Left renal cortex interstitium (tissue), 4 donors: ENCODE measurements at regions not wholly inside any gene's neighbourhood (a gene's known extent, or its start where the extent isn't known, plus 50 kb on each side); places are given as distances from the start of the nearest gene placed in this dataset.

ENCODE experiments used
- DNase-seq, 4 donors: peaks; one replicate each; pipeline ENCODE4 v3.0.0-alpha.2; 2013; ENCODE audit warnings: low read depth in 4 of 4, low spot score in 2 of 4, missing footprints in 1 of 4

- no peak for DNase-seq
Observed at GRCh38 chr14:50036637-50037036, 79.7 kb downstream of the VCPKMT start.

- no peak for DNase-seq
Observed at GRCh38 chr14:50037240-50037639, 79.1 kb downstream of the VCPKMT start.

- DNase-seq: no peak
Observed at GRCh38 chr14:50037852-50038251, 78.5 kb downstream of the VCPKMT start.

GRCh38 chr14:50038398-50039119, 77.8 kb downstream of the VCPKMT start:
- DNase-seq: no peak

GRCh38 chr14:50039120-50039517, 77.3 kb downstream of the VCPKMT start:
- no peak for DNase-seq

GRCh38 chr14:50039734-50040400, 76.5 kb downstream of the VCPKMT start:
- no peak for DNase-seq

- DNase-seq: no peak
Observed at GRCh38 chr14:50040401-50040775, 76.0 kb downstream of the VCPKMT start.

- no peak for DNase-seq
Observed at GRCh38 chr14:50040895-50041465, 75.4 kb downstream of the VCPKMT start.

- DNase-seq: no peak
Observed at GRCh38 chr14:50041980-50042379, 74.4 kb downstream of the VCPKMT start.

- DNase-seq: no peak
Observed at GRCh38 chr14:50044042-50044651, 72.2 kb downstream of the VCPKMT start.

- no peak for DNase-seq
Observed at GRCh38 chr14:50045039-50045711, 71.2 kb downstream of the VCPKMT start.

- no peak for DNase-seq
Observed at GRCh38 chr14:50045837-50046236, 70.5 kb downstream of the VCPKMT start.

GRCh38 chr14:50047274-50047676, 69.1 kb downstream of the VCPKMT start:
- DNase-seq: no peak

- no peak for DNase-seq
Observed at GRCh38 chr14:50049093-50049492, 67.3 kb downstream of the VCPKMT start.

- DNase-seq: no peak
Observed at GRCh38 chr14:50049703-50050570, 66.4 kb downstream of the VCPKMT start.

GRCh38 chr14:50051106-50051505, 65.3 kb downstream of the VCPKMT start:
- no peak for DNase-seq

- DNase-seq: no peak
Observed at GRCh38 chr14:50051706-50052105, 64.7 kb downstream of the VCPKMT start.

GRCh38 chr14:50052517-50052916, 63.9 kb downstream of the VCPKMT start:
- no peak for DNase-seq

- DNase-seq: no peak
Observed at GRCh38 chr14:50053935-50054334, 62.4 kb downstream of the VCPKMT start.
